K562 (cell line): ENCODE measurements at regions not wholly inside any gene's neighbourhood (a gene's known extent, or its start where the extent isn't known, plus 50 kb on each side); places are given as distances from the start of the nearest gene placed in this dataset.

Source experiments
- ATAC-seq: fragments of 200-7000 bp; cut with Tn5 transposase; 3 replicates; pipeline ENCODE4 v1.9.1; 2020; ENCODE audit warnings: moderate library complexity
- BruUV-seq: library from RNA; stranded (reverse); fragments of 400-500 nt; replicated peaks from 2 replicates; lab custom pipeline; 2021; lab: Mats Ljungman, UMichigan
- CTCF ChIA-PET: fragments of 300-600 bp; formaldehyde crosslinking; extraction: SDS; loops from one replicate; lab custom pipeline; 2021; ENCODE audit warnings: low intra/inter-chr PET ratio; lab: Yijun Ruan, JAX
- POLR2A ChIA-PET: fragments of 300-600, 350-650 bp; sonication (Branson Sonifier 250); formaldehyde crosslinking; extraction: SDS; loops from one replicate; lab custom pipeline; 2021; ENCODE audit warnings: antibody characterized with exemption, inconsistent platforms; lab: Yijun Ruan, JAX
- DNase-seq, 4 experiments: peaks; one replicate each; pipeline versions ENCODE4 v3.0.0 to v3.0.0-alpha.2; 2011 to 2018; ENCODE audit warnings: low spot score in 3 of 4, mixed read lengths in 3 of 4; ENCODE audit errors: extremely low read depth in 1 of 4
- FAIRE-seq: peaks from 2 replicates; lab custom pipeline; 2011; peaks lifted over from hg19 to GRCh38; lab: Jason Lieb, UNC
- H2AFZ ChIP-seq: 2 replicates; pipeline ENCODE4 v1.6.0; 2011; ENCODE audit warnings: low read depth, low read length, control low read depth, inconsistent platforms
- H3K27ac ChIP-seq: fragments of 200-600 bp; 3 replicates; pipeline ENCODE4 v1.8.0; 2011; ENCODE audit warnings: low read depth, mild to moderate bottlenecking, control low read depth, inconsistent platforms, low read length, moderate library complexity, mixed read lengths; ENCODE audit errors: extremely low read depth
- H3K27me3 ChIP-seq, 2 experiments: fragments of 300-600 bp in 1 of 2; 2 replicates in 1 of 2; 3 replicates in 1 of 2; pipeline versions ENCODE4 v1.6.0 to v1.8.0; 2011; ENCODE audit warnings: inconsistent platforms in 2 of 2, low read length in 2 of 2, mild to moderate bottlenecking in 1 of 2, mixed read lengths in 1 of 2, moderate library complexity in 1 of 2; ENCODE audit not compliant: control insufficient read depth in 2 of 2, insufficient read depth in 2 of 2
- H3K36me3 ChIP-seq: fragments of 300-600 bp; 3 replicates; pipeline ENCODE4 v1.8.0; 2011; ENCODE audit warnings: mild to moderate bottlenecking, low read length, inconsistent platforms; ENCODE audit not compliant: control insufficient read depth, insufficient read depth
- H3K4me1 ChIP-seq, 2 experiments: fragments of 200-600 bp in 1 of 2; replicated peaks in 1 of 2; 2 replicates in 1 of 2; 3 replicates in 1 of 2; pipeline versions ENCODE4 v1.5.1 to v1.8.0; 2011; ENCODE audit warnings: inconsistent platforms in 2 of 2, low read length in 2 of 2, mild to moderate bottlenecking in 1 of 2, mixed read lengths in 1 of 2, moderate library complexity in 1 of 2; ENCODE audit not compliant: control insufficient read depth in 2 of 2, insufficient read depth in 2 of 2
- H3K4me2 ChIP-seq: 2 replicates; pipeline ENCODE4 v1.6.1; 2011; ENCODE audit warnings: low read length, control low read depth, inconsistent platforms, mixed read lengths; ENCODE audit not compliant: insufficient read depth
- H3K4me3 ChIP-seq: fragments of 200-600 bp; sonication (generic), shearing (Covaris generic); 2 replicates; pipeline ENCODE4 v1.5.1; 2016; ENCODE audit warnings: control low read depth, inconsistent platforms
- H3K79me2 ChIP-seq: fragments of 200-600 bp; 3 replicates; pipeline ENCODE4 v1.8.0; 2011; ENCODE audit warnings: low read length, inconsistent platforms; ENCODE audit not compliant: control insufficient read depth, insufficient read depth
- H3K9ac ChIP-seq, 2 experiments: 2 replicates each; pipeline versions ENCODE4 v1.6.0 to v1.6.1; 2011; ENCODE audit warnings: low read depth in 2 of 2, low read length in 2 of 2, control low read depth in 1 of 2, inconsistent platforms in 1 of 2, mild to moderate bottlenecking in 1 of 2, mixed read lengths in 1 of 2; ENCODE audit not compliant: insufficient read depth in 1 of 2
- H3K9me1 ChIP-seq: one replicate; pipeline ENCODE4 v1.6.0; 2011; ENCODE audit warnings: inconsistent platforms, mild to moderate bottlenecking, low read length, moderate library complexity; ENCODE audit not compliant: control insufficient read depth, insufficient read depth
- H3K9me3 ChIP-seq: replicated peaks from 2 replicates; pipeline ENCODE4 v1.5.1; 2011; ENCODE audit warnings: low read depth, low read length, inconsistent platforms; ENCODE audit not compliant: control insufficient read depth, insufficient read depth
- H4K20me1 ChIP-seq: replicated peaks from 2 replicates; pipeline ENCODE4 v1.6.1; 2011; ENCODE audit warnings: low read length, inconsistent platforms, mixed read lengths; ENCODE audit not compliant: control insufficient read depth, insufficient read depth
- AFF1 ChIP-seq, 2 experiments: fragments of 450-650 bp; IDR thresholded peaks; 2 replicates each; pipeline ENCODE4 v1.6.1; 2018; ENCODE audit warnings: mild to moderate bottlenecking in 2 of 2, low read depth in 1 of 2; ENCODE audit not compliant: partially characterized antibody in 2 of 2
- ETS2 ChIP-seq: IDR thresholded peaks from 2 replicates; pipeline ENCODE4 v1.6.1; 2016; ENCODE audit warnings: borderline replicate concordance, missing genetic modification characterization, mild to moderate bottlenecking, moderate library complexity, missing compliant biosample characterization; ENCODE audit not compliant: poor library complexity, severe bottlenecking
- WGBS: fragments of 100-300 bp; shearing (Covaris generic); methylation state at CpG from one replicate; pipeline ENCODE4 v1.1.6; 2016; ENCODE audit warnings: low coverage, mixed read lengths; ENCODE audit not compliant: insufficient coverage; ENCODE audit errors: missing lambda C conversion rate; 5-methylcytosine and 5-hydroxymethylcytosine counted together
- in situ Hi-C: fragments of 300-500 bp; cut with MboI; formaldehyde crosslinking; loops from 4 replicates; pipeline ENCODE4 v1.15.0; 2018; ENCODE audit warnings: inconsistent platforms, mixed read lengths
- intact Hi-C: fragments of 100-400 bp; cut with micrococcal nuclease; formaldehyde crosslinking; loops from 2 replicates; pipeline ENCODE4 v1.14.2; 2022

GRCh38 chr18:22814329-22814703 is 118.8 kb upstream of the RBBP8 start:
- no peaks in the 10 kb centered on the region for H3K36me3 ChIP-seq
- no peak overlapping the region for H3K4me2 ChIP-seq
- no peaks in the 10 kb centered on the region for H3K9me1 ChIP-seq
- no peak overlapping the region for H3K4me3 ChIP-seq
- ChIA-PET CTCF (interaction anchor here (1.3 kb wide), 1 partner anchor 169 kb away, joined by 9 read pairs; no protein-coding TSS in a partner anchor), POLR2A (interaction anchor here (0.7 to 0.8 kb wide), 2 partner anchors 16 to 28 kb away, joined by 3 to 7 read pairs; no protein-coding TSS in a partner anchor)
- H3K9me3 ChIP-seq: no peaks in the 10 kb centered on the region
- BruUV-seq: no TSS peak
- no peak overlapping the region for H3K9ac ChIP-seq
- H2AFZ ChIP-seq: no peak overlapping the region
- no peak overlapping the region for H3K27ac ChIP-seq
- ATAC-seq: no peak
- 2% methylated on average over 4 of the region's 4 CpGs for WGBS
- TF ChIP-seq ETS2 (tag) (no peak), AFF1 (IDR thresholded peaks at IDR 0.05; ENCODE audit: low read depth in 1 of 2, partially characterized antibody in 2 of 2) (no peak)
- TF ChIP-seq, all 486 proteins: peak for 0
- in situ Hi-C loops: no loop called here
- peaks cover 0 to 6% of the 10 kb centered on the region in 2 experiments; a peak in 1 of 5 replicates for H3K4me1 ChIP-seq
- no peaks in the 10 kb centered on the region for H4K20me1 ChIP-seq
- intact Hi-C loops: loop anchor here (5.0 kb wide), 1 partner anchor 888 kb away; no protein-coding TSS in a partner anchor
- no peak for DNase-seq
- peaks cover 2 to 11% of the 10 kb centered on the region in 2 experiments; a peak in 2 of 5 replicates for H3K27me3 ChIP-seq
- no peaks in the 10 kb centered on the region for H3K79me2 ChIP-seq
- FAIRE-seq: no peak
